K562 (cell line): ENCODE measurements at regions not wholly inside any gene's neighbourhood (a gene's known extent, or its start where the extent isn't known, plus 50 kb on each side); places are given as distances from the start of the nearest gene placed in this dataset.

Experiments
- ARID1B ChIP-seq: fragments of 450-650 bp; IDR thresholded peaks from 2 replicates; pipeline ENCODE4 v1.6.1; 2016; ENCODE audit warnings: antibody characterized with exemption, mild to moderate bottlenecking, inconsistent platforms
- ATF7 ChIP-seq: fragments of 450-650 bp; IDR thresholded peaks from 2 replicates; pipeline ENCODE4 v1.7.1; 2014; ENCODE audit warnings: mild to moderate bottlenecking, moderate library complexity
- CXXC5 ChIP-seq: fragments of 250-450 bp; sonication (Bioruptor Pico); IDR thresholded peaks from 2 replicates; pipeline ENCODE4 v1.8.0; 2022; ENCODE audit warnings: inconsistent platforms, mild to moderate bottlenecking, moderate library complexity
- ETS1 ChIP-seq: conservative IDR thresholded peaks from 2 replicates; pipeline ENCODE4 v1.6.1; 2011; ENCODE audit warnings: low read depth, mild to moderate bottlenecking, low read length; ENCODE audit not compliant: control insufficient read depth
- FOXP1 ChIP-seq: sonication (generic); formaldehyde crosslinking; IDR thresholded peaks from 2 replicates; pipeline ENCODE4 v1.8.0; 2022; ENCODE audit warnings: mild to moderate bottlenecking, missing genetic modification reagents
- HNRNPLL ChIP-seq: fragments of 200-400 bp; formaldehyde crosslinking; IDR thresholded peaks from 2 replicates; pipeline ENCODE4 v1.6.1; 2017; ENCODE audit warnings: low read length, low read depth, mild to moderate bottlenecking; ENCODE audit not compliant: poor library complexity, severe bottlenecking
- MAFG ChIP-seq: fragments of 450-650 bp; conservative IDR thresholded peaks from 2 replicates; pipeline ENCODE4 v1.6.1; 2016; ENCODE audit warnings: missing genetic modification characterization, missing compliant biosample characterization
- NFIX ChIP-seq: fragments of 250-450 bp; sonication (Bioruptor Pico); IDR thresholded peaks from 2 replicates; pipeline ENCODE4 v1.4.0; 2020; ENCODE audit warnings: low read depth, mild to moderate bottlenecking, moderate library complexity
- PCBP1 ChIP-seq: fragments of 200-400 bp; formaldehyde crosslinking; IDR thresholded peaks from 2 replicates; pipeline ENCODE4 v1.6.1; 2018; ENCODE audit warnings: mild to moderate bottlenecking, low read depth, low read length; ENCODE audit not compliant: poor library complexity, severe bottlenecking
- RAD21 ChIP-seq, 2 experiments: fragments of 250-450 bp in 1 of 2; fragments of 450-650 bp in 1 of 2; sonication (Bioruptor Pico) in 1 of 2; formaldehyde crosslinking in 1 of 2; IDR thresholded peaks in 1 of 2; conservative IDR thresholded peaks in 1 of 2; 2 replicates each; pipeline versions ENCODE4 v1.4.0 to v1.8.0; 2020 to 2022; ENCODE audit warnings: mild to moderate bottlenecking in 2 of 2, moderate library complexity in 1 of 2
- RBM39 ChIP-seq: fragments of 200-400 bp; formaldehyde crosslinking; optimal IDR thresholded peaks from 2 replicates; pipeline ENCODE3; 2018; ENCODE audit warnings: low read depth, low read length
- TRIM24 ChIP-seq, 2 experiments: fragments of 450-650 bp; IDR thresholded peaks; 2 replicates each; pipeline ENCODE4 v1.6.1; 2016
- XRCC5 ChIP-seq: fragments of 200-400 bp; formaldehyde crosslinking; IDR thresholded peaks from 2 replicates; pipeline ENCODE4 v1.6.1; 2017; ENCODE audit warnings: low read depth, mild to moderate bottlenecking, low read length
- ZBTB11 ChIP-seq, 3 experiments: fragments of 200-800 bp in 1 of 3; fragments of 250-450 bp in 1 of 3; fragments of 450-650 bp in 1 of 3; sonication (Bioruptor Pico) in 1 of 3; sonication (Bioruptor generic) in 1 of 3; formaldehyde crosslinking in 1 of 3; IDR thresholded peaks; 2 replicates each; pipeline versions ENCODE4 v1.6.1 to v1.8.0; 2016 to 2022; ENCODE audit warnings: mild to moderate bottlenecking in 2 of 3, missing genetic modification characterization in 2 of 3, missing compliant biosample characterization in 1 of 3, moderate library complexity in 1 of 3
- ZBTB34 ChIP-seq: fragments of 250-450 bp; sonication (Bioruptor Pico); IDR thresholded peaks from 2 replicates; pipeline ENCODE4 v1.8.0; 2021; ENCODE audit warnings: mild to moderate bottlenecking, moderate library complexity
- ZFP36 ChIP-seq: fragments of 150-350 bp; IDR thresholded peaks from 2 replicates; pipeline ENCODE4 v1.6.1; 2018; ENCODE audit warnings: low read length, low read depth; ENCODE audit not compliant: partially characterized antibody
- ZNF133 ChIP-seq: fragments of 250-450 bp; sonication (Bioruptor Pico); IDR thresholded peaks from 2 replicates; pipeline ENCODE4 v1.4.0; 2020; ENCODE audit warnings: mild to moderate bottlenecking
- ZNF143 ChIP-seq: sonication (generic); formaldehyde crosslinking; IDR thresholded peaks from 2 replicates; pipeline ENCODE4 v1.9.0; 2022; ENCODE audit warnings: mild to moderate bottlenecking, missing genetic modification reagents
- ZNF23 ChIP-seq: fragments of 250-450 bp; sonication (Bioruptor Pico); IDR thresholded peaks from 2 replicates; pipeline ENCODE4 v1.4.0; 2020; ENCODE audit warnings: mild to moderate bottlenecking
- TF ChIP-seq, protein P1 (sequence below): fragments of 250-450 bp; sonication (Bioruptor Pico); IDR thresholded peaks from 2 replicates; pipeline ENCODE4 v1.8.0; 2022; ENCODE audit warnings: inconsistent platforms

DNA sequence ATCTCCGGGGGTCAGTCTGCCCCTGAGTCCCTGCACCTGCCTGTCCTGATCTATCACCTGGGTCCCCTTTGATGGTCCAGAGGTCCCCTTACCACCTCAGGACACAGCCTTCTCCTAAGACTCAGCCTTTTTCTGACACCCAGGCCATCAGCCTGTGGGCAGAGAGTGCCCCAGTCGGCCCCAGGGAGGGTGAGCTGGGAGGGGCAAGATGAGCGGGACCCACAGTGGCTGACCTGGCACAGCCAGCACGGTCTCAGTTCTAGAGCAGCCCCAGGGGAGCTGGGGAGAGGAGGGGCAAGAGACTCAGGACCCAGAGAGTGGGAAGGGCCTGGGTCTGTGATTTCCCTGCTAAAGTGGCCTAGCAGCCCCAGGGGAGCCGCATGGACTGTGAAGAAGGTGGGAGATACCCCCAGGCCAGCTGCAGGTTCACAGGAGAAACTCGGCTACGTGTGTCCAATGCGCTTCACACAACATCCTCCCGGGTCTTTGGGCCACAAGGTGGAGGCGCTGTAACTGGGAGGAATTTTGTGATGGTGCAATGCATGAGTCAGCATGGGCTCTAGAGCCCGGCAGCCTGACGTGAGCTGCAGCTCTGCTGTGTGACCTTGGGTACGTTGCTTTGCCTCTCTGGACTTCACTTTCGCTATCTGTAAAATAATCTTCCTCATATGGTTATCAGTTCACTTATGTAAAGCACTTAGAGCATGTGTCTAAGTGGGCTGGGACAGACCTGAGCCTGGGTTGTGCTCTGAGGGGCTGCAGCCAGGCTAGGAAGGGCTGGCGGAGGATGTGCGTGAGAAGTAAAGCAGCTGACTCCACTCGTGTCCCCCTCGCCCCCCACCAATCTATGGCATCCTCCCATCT, 67.2 kb upstream of the LHX1 start (continued):
- TF ChIP-seq, protein P1, sequence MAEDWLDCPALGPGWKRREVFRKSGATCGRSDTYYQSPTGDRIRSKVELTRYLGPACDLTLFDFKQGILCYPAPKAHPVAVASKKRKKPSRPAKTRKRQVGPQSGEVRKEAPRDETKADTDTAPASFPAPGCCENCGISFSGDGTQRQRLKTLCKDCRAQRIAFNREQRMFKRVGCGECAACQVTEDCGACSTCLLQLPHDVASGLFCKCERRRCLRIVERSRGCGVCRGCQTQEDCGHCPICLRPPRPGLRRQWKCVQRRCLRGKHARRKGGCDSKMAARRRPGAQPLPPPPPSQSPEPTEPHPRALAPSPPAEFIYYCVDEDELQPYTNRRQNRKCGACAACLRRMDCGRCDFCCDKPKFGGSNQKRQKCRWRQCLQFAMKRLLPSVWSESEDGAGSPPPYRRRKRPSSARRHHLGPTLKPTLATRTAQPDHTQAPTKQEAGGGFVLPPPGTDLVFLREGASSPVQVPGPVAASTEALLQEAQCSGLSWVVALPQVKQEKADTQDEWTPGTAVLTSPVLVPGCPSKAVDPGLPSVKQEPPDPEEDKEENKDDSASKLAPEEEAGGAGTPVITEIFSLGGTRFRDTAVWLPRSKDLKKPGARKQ (CRISPR knock-in tag), result no peak
- no peak for TF ChIP-seq ARID1B
- TF ChIP-seq ZNF133 (CRISPR knock-in tag), result no peak
- TF ChIP-seq XRCC5, result no peak
- TF ChIP-seq ZBTB34 (CRISPR knock-in tag), result no peak
- TF ChIP-seq ZNF23 (CRISPR knock-in tag), result no peak
- no peak for TF ChIP-seq ZNF143 (CRISPR knock-in tag)
- no peak for TF ChIP-seq CXXC5 (CRISPR knock-in tag)
- TF ChIP-seq ZFP36, result peak; percentile 94
- TF ChIP-seq ZBTB11 (CRISPR knock-in tag; IDR thresholded peaks at IDR 0.05), result no peak
- TF ChIP-seq TRIM24 (IDR thresholded peaks at IDR 0.05), result peak in 1 of 2 experiments; percentile 66; a peak in 2 of 4 replicates
- TF ChIP-seq FOXP1 (CRISPR knock-in tag), result no peak
- no peak for TF ChIP-seq ETS1
- peak in 1 of 2 experiments; percentile 22; a peak in 2 of 4 replicates for TF ChIP-seq RAD21 (CRISPR knock-in tag; conservative IDR thresholded peaks at IDR 0.05 in 1 of 2, IDR thresholded peaks at IDR 0.05 in 1 of 2)
- TF ChIP-seq RBM39, result no peak
- no peak for TF ChIP-seq HNRNPLL
- TF ChIP-seq NFIX, result no peak
- peak; percentile 71 for TF ChIP-seq MAFG (tag)
- TF ChIP-seq PCBP1, result no peak
- peak; percentile 42; the same call in 1 of the 2 replicates for TF ChIP-seq ATF7
